Stimulated activated CD4-positive, alpha-beta T cell treated with anti-CD3 and anti-CD28 coated beads, Interleukin-2, amount 100 ng/mL, for 4 hours (primary cell): ENCODE measurements at regions not wholly inside any gene's neighbourhood (a gene's known extent, or its start where the extent isn't known, plus 50 kb on each side); places are given as distances from the start of the nearest gene placed in this dataset.

Experiments
- DNase-seq: peaks from one replicate; pipeline ENCODE4 v3.0.0-alpha.2; 2020; ENCODE audit warnings: low read depth

DNA sequence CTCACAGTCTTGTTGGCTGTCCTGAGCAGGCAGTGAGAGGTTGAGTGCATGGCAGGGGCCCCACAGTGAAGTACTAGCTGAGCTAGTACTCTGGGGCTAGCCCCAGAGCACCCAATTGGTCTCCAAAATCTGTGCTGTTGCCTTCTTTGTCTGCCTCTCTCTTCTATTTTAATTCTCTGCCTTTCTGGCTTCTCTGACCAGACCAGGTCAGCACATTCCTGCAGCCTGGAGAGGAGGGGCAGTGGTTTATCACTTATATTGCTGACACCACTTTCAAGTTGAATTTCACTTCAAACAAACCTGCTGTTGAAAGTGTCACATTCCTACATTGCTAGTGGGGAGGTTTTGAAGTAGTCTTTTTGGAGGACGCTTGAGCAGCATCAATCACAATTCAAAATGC is 628.7 kb downstream of the PTPRU start:
- DNase-seq, result no peak

GRCh38 chr1:29864431-29865022 is 628.2 kb downstream of the PTPRU start:
- DNase-seq, result no peak

GRCh38 chr1:29861922-29862321 is 625.6 kb downstream of the PTPRU start:
- no peak for DNase-seq

- DNase-seq, result no peak
Measured at GRCh38 chr1:29861446-29861845, 625.1 kb downstream of the PTPRU start.

GRCh38 chr1:29860681-29861080 is 624.4 kb downstream of the PTPRU start:
- no peak for DNase-seq

DNA sequence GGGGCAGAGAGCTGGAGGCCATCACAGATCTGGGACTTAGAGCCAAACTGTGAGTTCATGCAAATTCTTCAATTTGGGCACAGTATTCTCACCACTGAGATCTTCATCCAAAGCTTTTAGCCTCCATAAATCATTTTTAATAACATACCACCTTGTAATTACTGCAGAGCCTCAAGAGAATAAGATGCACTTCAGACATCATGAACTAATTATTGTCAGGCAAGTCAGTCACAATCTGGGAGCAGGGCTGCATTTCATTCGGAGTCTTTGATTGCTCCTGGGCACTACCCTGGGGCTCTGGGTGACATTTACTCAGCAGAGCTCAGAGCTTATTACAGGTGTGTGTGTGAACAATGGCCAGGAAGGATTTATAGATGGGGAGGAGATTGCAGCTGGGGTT is 623.7 kb downstream of the PTPRU start:
- no peak for DNase-seq

GRCh38 chr1:29859126-29859525 is 622.8 kb downstream of the PTPRU start:
- DNase-seq, result no peak

- DNase-seq, result no peak
Measured at GRCh38 chr1:29858646-29859045, 622.3 kb downstream of the PTPRU start.

DNA sequence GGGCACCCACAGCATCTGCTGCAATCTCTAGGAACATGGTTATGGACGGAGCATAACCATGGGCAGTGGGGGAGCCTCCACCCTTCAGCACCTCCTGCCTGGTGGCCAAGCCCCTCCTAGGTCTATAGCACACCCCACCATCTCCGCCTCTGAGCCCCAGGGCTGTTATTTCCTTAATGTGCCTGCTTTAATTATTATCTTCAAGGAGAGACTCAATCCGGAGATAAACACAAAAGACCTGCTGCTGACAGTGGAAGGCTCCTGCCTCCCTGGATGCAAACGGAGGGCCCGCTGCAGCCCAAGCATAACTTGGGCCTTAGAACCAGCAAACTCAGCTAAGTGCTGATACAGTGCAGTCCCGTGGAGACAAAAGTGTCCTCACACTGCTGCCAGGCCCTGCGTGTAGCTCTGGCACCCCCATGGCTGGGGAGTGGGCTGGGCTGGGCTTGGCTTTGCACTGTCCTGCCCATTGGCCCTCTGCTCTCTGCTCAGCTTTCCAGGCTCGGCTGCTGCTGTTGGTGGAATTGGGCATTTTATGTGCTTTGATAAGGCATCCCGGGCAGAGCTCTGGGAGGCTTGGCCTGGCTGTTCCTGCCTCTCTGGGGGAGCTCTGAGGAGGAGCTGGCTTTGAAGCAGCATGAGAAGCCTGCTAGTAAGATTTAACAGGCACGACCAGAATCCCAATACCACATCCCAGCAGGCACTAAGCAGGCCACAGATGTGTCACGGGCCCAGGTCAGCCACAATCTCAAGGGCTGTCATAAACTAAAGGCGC is 620.2 kb downstream of the PTPRU start:
- DNase-seq, result no peak

DNA sequence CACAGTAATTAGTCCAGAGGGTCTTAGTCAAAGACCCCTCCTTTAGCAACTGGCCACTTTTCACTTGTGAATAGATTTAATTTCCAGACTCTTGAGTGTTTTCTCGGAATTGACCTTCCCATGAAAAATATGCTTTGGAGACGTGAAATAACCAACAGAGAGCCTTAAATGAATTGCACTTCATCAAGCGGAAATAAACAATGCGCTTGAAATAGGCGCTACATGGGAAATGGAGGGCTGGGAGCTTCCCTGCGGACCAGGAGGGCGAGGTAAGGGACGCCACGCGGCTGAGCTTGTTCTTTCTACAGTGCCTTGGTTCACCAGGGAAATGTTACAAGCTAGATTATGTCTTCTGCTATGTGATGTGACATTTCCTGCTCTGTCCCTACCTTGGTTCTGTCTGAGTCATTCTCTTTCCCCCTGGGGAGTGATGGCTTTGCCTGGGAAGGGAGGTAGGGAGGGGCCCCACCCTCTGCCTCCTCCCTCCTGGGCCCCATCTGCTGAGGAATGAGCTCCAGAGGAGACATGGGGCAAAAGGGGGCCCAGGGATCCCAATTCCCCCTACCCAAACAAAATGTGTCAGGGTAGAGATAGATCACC is 619.3 kb downstream of the PTPRU start:
- no peak for DNase-seq

GRCh38 chr1:29854700-29855276 is 618.5 kb downstream of the PTPRU start:
- no peak for DNase-seq

DNA sequence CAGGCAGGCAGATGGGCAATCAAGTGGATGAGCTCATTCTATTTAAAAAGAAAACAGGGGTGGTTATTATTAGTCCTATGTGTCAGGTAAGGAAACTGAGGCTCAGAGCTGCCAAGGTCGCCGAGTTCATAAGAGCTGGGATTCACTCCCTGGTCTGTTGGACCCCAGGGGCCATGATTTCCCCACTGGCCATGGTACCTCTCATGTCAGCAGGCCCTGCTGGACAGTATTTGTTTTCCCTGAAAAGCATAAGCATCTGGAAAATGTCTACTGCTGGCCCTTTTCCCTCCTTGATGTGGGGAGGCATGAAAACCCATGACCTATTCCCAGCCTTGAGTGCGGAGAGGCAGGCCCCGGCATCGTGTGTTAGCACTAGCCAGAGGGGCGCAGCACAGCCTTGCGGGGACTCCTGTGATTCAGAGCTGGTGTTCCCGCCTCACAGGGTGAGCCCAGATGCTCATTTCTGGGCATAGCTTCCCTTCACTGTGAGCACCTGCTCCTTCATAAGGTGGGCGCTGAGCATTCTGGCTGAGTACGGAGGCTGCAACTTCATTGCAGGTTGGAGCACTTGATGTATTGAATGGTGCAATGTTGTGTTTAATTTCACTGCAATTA is 617.5 kb downstream of the PTPRU start:
- no peak for DNase-seq

GRCh38 chr1:29852248-29852647 is 615.9 kb downstream of the PTPRU start:
- DNase-seq, result no peak

DNA sequence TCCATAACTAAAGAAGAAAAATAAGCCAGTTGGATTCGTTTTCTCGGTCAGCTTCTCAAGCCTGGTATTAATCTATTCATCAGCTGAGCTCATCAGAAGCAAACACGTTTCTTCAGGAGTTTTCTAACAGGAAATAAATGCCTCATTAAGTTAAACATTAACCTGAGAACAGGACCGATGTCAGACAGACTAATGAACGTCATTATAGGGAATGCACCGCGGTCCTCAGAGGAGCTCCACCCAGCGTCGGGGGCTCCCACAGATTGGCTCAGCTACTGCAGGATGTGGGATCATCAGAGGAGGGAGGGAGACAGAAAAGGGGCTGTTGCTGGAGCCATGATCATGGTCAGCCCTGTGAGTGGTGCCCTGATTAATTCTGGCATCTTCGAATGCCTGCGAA is 615.4 kb downstream of the PTPRU start:
- DNase-seq, result no peak

DNA sequence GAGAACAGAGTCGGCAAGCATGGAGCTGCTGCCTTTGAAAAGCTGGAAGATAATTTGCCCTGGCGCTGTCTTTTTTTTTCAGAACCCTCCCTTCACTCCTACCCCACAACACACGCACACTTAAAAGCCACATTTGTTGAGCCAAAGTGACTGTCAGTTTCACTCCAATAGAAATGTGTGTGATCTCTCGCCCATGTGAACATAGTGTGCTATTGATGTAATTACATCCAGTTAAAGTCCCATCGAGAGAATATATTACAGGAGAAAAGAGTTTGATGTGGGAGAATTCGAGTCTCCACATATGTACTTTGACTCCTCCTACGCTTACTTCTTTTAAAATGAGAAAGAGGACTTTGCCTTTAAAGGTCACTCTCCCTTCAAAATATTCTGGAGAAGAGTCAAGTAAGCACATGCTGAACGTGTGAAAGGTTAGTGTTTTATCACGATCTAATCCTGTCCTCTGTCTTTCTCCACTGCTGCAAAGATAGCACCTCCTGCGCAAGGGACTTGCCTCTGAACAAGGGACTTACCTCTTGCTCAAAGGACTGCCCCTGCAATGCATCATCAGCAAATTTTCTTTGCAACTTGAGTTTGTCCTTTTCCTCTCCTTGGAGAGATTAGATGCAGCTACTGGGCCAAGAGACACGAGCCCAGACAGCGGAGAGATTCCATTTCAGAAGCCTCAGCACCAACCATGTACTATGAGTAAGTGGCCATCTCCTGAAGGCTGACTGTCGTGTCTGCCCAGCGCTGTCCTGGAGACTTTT is 613.9 kb downstream of the PTPRU start:
- no peak for DNase-seq

GRCh38 chr1:29849038-29849750 is 612.9 kb downstream of the PTPRU start:
- peak; percentile 10 for DNase-seq

DNA sequence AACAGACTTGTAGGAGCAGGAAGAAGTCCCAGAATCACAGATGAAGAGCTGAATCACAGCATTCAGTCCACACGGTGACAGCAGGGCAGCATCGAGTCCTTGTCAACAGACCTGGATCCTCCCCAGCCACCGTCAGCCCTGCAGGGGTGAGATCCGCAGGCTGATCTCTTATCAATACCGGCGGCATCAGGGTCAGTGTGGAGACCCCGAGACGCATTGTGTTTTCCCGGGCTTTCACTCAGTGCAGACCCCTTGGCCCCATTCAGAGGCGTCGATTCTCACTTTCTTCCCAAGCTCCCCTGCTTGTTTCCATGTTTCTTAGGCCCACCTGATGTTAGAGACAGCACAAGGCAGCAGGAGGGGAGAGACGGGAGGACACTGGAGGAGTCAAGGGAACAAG is 609.6 kb downstream of the PTPRU start:
- DNase-seq, result no peak

- no peak for DNase-seq
Measured at GRCh38 chr1:29842130-29842529, 605.8 kb downstream of the PTPRU start.

GRCh38 chr1:29839726-29840125 is 603.4 kb downstream of the PTPRU start:
- no peak for DNase-seq

- no peak for DNase-seq
Measured at GRCh38 chr1:29838738-29839320, 602.5 kb downstream of the PTPRU start.
